Activated T-helper 2 cell treated with anti-CD3 and anti-CD28 coated beads, Interferon-gamma antibody, Interleukin-2, Interleukin-4, amounts not matched to agents 10 μg/mL and 5 μg/mL and 100 μg/mL, durations not matched to agents 14 hours and 24 hours and 36 hours (primary cell): ENCODE measurements at regions not wholly inside any gene's neighbourhood (a gene's known extent, or its start where the extent isn't known, plus 50 kb on each side); places are given as distances from the start of the nearest gene placed in this dataset.

ENCODE experiments used
- DNase-seq: peaks from one replicate; pipeline ENCODE4 v3.0.0; 2021; ENCODE audit warnings: low spot score
- H3K27ac Mint-ChIP-seq: one replicate; pipeline ENCODE4 v1.8.0; 2021; ENCODE audit warnings: mixed read lengths
- H3K27me3 Mint-ChIP-seq: one replicate; pipeline ENCODE4 v1.8.0; 2021; ENCODE audit warnings: low read depth, mixed read lengths
- H3K36me3 Mint-ChIP-seq: one replicate; pipeline ENCODE4 v1.8.0; 2021; ENCODE audit warnings: low read depth, mixed read lengths
- H3K4me1 Mint-ChIP-seq: one replicate; pipeline ENCODE4 v1.8.0; 2021; ENCODE audit warnings: low read depth, mixed read lengths
- H3K4me3 Mint-ChIP-seq: one replicate; pipeline ENCODE4 v1.8.0; 2021; ENCODE audit warnings: low read depth, mild to moderate bottlenecking, moderate library complexity, mixed read lengths
- H3K9me3 Mint-ChIP-seq: one replicate; pipeline ENCODE4 v1.8.0; 2021; ENCODE audit warnings: mixed read lengths
- intact Hi-C: fragments of 100-400 bp; cut with micrococcal nuclease; formaldehyde crosslinking; loops from one replicate; pipeline ENCODE4 v1.15.1; 2023

DNA sequence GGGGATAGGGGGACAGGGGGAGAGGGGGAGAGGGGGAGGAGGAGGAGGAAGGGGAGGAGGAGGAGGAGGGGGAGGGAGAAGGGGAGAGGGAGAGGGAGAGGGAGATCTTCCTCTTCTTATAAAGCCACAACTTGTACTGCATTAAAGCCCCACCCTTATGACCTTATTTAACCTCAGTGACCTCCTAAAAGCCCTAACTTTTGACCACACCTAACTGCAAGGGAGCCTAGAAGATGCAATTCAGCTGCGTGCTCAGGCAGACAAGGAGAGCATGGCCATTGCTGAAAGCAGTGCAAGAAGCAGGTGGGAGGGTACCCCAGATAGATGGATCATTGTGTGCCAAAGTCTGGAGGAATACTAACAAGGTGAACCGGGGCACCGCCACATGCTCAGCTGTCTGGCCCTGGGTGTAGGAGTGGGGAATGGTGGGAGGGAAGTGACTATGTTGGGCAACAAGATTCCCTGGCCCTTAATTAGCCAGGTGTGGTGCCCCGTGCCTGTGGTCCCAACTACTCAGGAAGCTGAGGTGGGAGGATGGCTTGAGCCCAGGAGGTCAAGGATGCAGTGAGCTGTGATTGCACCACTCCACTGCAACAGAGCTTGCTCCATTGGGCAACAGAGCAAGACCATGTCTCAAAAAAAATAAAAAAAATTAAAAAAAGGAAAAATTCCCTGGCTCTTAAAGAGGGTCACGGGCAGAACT lies 125.4 kb upstream of the BOD1 start:
- no peak for DNase-seq
- H3K4me1 Mint-ChIP-seq: no peaks in the 10 kb centered on the region
- no peaks in the 10 kb centered on the region for H3K27me3 Mint-ChIP-seq
- no peaks in the 10 kb centered on the region for H3K9me3 Mint-ChIP-seq
- no peaks in the 10 kb centered on the region for H3K36me3 Mint-ChIP-seq
- intact Hi-C loops: no loop called here
- no peak overlapping the region for H3K27ac Mint-ChIP-seq
- H3K4me3 Mint-ChIP-seq: no peak overlapping the region

DNA sequence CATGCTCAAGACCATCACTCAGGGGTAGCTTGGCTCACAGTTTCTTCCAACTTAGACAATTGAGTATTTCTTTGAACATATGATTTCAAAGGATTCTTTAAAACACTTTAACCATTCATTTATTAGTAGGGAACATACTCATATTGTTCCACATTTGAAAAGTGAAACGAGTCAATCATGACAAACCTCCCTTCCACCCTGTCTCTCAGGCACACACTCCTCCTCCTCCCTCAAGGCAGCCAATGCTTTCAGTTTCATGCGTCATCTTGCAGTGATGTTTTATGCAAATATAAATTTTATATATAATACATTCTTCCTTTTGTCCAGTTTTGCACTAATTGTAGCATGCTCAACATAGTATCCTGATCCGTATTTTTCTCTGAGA lies 126.0 kb upstream of the BOD1 start:
- Mint-ChIP-seq H3K27ac (no peak overlapping the region), H3K36me3 (no peaks in the 10 kb centered on the region), H3K9me3 (no peaks in the 10 kb centered on the region), H3K27me3 (no peaks in the 10 kb centered on the region), H3K4me3 (no peak overlapping the region), H3K4me1 (no peaks in the 10 kb centered on the region)
- intact Hi-C loops: no loop called here
- DNase-seq: no peak

DNA sequence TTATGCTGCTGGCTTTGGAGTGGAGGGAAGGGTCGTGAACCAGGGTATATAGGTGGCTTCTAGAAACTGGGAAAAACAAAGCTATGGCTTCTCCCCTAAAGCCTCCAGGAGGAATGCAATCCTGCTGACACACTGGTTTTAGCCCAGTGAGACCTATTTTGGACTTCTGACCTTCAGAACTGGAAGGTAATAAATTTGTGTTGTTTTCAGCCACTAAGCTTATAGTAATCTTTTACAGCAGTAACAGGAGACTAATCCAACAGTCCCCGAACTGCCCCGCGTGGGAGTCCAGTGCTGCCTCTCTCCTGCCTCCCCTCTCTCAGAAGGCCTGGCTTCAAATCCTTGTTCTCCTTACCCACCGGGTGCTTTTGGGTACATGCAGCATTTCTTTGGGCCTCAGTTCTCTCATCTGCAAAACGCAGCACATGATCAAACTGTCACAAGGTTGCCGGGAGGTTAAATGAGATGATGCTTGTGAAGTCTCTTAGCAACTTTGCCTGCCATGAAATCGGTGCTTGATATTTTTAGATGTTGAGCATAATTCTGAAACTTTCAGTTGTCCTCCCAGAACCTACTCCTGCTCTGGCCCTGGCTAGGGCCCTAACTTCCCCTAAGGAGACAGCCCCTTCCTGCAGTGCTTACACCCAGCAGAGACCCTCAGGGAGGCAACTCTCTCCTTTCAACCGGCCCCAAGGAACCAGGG lies 127.3 kb upstream of the BOD1 start:
- intact Hi-C loops: no loop called here
- no peak overlapping the region for H3K27ac Mint-ChIP-seq
- H3K36me3 Mint-ChIP-seq: no peaks in the 10 kb centered on the region
- H3K4me3 Mint-ChIP-seq: no peak overlapping the region
- H3K4me1 Mint-ChIP-seq: no peaks in the 10 kb centered on the region
- no peak for DNase-seq
- H3K27me3 Mint-ChIP-seq: no peaks in the 10 kb centered on the region
- H3K9me3 Mint-ChIP-seq: no peaks in the 10 kb centered on the region

DNA sequence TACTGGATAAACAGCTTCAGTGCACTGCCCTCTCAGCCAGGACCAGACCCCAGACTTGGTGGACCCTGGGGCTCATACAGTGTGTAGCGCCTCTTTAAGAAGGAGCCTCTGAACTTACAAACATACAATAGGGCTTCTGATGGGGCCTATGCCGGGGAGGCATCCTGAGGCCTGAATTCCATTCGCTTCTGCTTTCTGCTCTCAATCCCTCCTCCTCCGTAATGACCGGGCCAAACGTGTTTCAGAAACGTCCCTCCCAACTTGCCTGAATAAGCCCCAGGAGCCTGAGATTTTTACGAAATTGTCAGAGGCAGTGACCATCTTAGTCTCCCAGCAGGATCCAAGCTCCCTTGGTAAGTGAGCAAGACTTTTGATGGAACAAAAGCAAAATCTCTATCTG lies 128.1 kb upstream of the BOD1 start:
- H3K4me1 Mint-ChIP-seq: no peaks in the 10 kb centered on the region
- H3K27ac Mint-ChIP-seq: no peak overlapping the region
- H3K9me3 Mint-ChIP-seq: no peaks in the 10 kb centered on the region
- no peak overlapping the region for H3K4me3 Mint-ChIP-seq
- no peaks in the 10 kb centered on the region for H3K27me3 Mint-ChIP-seq
- no peak for DNase-seq
- intact Hi-C loops: no loop called here
- H3K36me3 Mint-ChIP-seq: no peaks in the 10 kb centered on the region

DNA sequence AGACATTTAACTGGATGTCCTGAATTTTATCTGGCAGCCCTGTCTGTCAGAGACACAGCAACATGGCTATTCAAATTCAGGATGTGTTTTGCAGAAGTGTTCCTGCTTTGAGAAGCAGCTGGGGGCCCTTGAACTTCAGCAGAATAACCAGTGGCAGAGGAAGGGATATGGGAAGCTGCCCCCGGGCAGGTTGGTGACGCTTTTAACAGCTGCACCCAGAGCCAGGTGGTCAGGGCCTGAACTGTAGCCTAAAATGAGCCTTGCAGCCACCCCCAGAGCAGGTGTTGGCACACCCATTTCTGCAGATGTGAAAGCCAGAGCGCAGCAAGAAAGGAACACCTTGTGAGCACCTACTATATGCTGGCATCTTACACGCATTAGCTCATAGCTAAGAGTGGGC lies 128.7 kb upstream of the BOD1 start:
- Mint-ChIP-seq H3K4me3 (no peak overlapping the region), H3K27me3 (no peaks in the 10 kb centered on the region), H3K4me1 (no peaks in the 10 kb centered on the region), H3K36me3 (no peaks in the 10 kb centered on the region), H3K9me3 (no peaks in the 10 kb centered on the region), H3K27ac (no peak overlapping the region)
- intact Hi-C loops: no loop called here
- no peak for DNase-seq

DNA sequence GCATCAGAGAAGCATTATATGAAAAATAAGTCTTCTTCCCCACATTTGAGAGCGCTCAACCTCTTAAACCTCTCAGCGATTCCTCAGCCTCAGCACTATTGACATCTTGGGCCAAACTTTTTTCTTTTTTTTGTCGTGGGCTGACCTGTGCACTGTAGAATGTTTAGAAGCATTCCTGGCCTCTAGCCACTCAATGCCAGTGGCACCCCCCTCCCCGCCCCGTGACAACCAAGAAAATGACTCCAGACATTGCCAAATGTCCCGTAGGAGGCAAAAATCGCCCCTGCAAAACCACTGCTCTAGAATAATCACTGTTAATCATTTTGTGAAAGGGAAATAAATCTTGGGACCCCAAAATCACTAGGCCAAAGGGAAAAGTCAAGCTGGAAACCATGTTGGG lies 129.1 kb upstream of the BOD1 start:
- no peaks in the 10 kb centered on the region for H3K27me3 Mint-ChIP-seq
- no peaks in the 10 kb centered on the region for H3K36me3 Mint-ChIP-seq
- H3K4me3 Mint-ChIP-seq: no peak overlapping the region
- no peaks in the 10 kb centered on the region for H3K4me1 Mint-ChIP-seq
- intact Hi-C loops: no loop called here
- no peaks in the 10 kb centered on the region for H3K9me3 Mint-ChIP-seq
- DNase-seq: no peak
- H3K27ac Mint-ChIP-seq: no peak overlapping the region

DNA sequence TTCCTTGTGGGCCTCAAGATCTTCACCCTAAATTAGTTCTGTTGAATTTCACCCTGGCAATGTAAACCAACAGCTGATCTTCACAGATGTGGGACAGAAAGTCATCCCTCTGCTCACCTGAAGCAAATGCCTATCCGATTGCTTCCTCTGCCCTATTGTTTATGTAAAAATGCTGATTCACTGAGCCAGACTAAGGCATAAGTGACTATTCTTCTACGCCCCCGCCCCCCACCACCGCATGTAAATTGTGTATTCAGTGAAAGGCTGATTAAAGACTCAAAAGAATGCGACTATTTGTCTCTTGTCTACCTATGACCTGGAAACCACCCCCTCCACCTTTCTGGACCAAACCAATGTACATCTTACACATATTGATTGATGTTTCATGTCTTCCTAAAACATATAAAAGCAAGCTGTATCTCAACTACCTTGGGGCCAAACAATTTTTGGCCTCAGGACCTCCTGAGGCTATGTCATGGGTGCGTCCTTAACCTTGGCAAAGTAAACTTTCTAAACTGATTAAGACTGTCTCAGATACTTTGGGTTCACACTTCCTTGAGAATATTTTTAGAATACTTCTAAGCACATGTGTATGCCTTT lies 129.7 kb upstream of the BOD1 start:
- no peaks in the 10 kb centered on the region for H3K9me3 Mint-ChIP-seq
- intact Hi-C loops: no loop called here
- H3K27ac Mint-ChIP-seq: no peak overlapping the region
- H3K36me3 Mint-ChIP-seq: no peaks in the 10 kb centered on the region
- H3K4me1 Mint-ChIP-seq: no peaks in the 10 kb centered on the region
- no peak overlapping the region for H3K4me3 Mint-ChIP-seq
- no peaks in the 10 kb centered on the region for H3K27me3 Mint-ChIP-seq
- no peak for DNase-seq

DNA sequence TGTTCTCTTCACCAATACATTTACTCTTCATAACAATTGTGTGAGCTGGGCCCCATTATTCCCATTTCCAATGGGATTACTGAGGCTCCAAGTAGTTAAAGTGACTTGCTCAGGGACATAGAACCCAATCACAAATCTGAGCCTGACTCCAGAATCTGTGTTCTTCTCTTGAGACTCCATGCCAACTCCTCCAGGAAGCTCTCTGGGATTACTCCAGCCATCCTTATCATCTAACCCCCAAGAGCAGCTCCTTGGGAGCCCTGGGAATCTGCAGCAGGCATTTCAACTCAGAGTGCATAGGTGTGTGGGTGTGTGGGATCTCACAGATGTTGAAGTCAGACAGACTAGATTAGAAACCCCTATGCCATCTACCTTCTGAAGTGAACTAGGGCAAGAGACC lies 131.4 kb upstream of the BOD1 start:
- Mint-ChIP-seq H3K9me3 (no peaks in the 10 kb centered on the region), H3K27me3 (no peaks in the 10 kb centered on the region), H3K4me3 (no peak overlapping the region), H3K36me3 (no peaks in the 10 kb centered on the region), H3K4me1 (no peaks in the 10 kb centered on the region), H3K27ac (no peak overlapping the region)
- intact Hi-C loops: no loop called here
- DNase-seq: no peak

DNA sequence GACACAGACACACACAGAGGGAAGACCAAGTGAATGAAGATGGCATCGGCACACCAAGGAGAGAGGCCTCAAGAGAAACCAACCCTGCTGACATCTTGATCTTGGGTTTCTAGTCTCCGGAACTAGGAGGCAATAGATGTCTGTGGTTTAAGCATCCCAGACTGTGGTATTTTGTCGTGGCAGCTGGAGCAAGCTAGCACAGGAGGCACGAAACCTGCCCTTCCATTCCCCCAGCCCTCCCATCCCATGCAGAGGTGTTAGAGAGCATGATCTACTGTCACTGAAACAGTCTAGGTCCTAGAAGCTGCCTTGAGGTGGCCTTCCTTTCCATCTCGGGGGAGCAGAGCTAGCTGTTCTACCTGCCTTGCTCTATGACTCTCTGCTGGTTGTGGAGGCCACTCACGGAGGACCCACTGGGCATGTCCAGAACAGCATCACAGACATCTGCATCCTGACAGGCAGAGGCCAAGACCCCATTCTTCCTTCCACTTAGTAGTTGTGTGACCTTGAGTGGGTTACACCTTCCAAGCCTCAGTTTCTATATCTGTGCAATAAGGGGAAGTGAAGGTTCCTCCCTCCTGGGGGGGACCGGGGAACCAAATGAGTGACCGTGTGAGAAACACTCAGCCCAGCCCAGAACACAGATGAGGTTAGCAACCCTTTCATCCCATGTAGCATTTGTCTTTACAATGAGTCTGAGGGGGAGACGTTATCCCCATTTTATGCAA lies 134.3 kb upstream of the BOD1 start:
- intact Hi-C loops: no loop called here
- Mint-ChIP-seq H3K4me1 (no peaks in the 10 kb centered on the region), H3K27me3 (peaks cover 1% of the 10 kb centered on the region), H3K36me3 (no peaks in the 10 kb centered on the region), H3K9me3 (no peaks in the 10 kb centered on the region), H3K27ac (no peak overlapping the region), H3K4me3 (no peak overlapping the region)
- DNase-seq: no peak

DNA sequence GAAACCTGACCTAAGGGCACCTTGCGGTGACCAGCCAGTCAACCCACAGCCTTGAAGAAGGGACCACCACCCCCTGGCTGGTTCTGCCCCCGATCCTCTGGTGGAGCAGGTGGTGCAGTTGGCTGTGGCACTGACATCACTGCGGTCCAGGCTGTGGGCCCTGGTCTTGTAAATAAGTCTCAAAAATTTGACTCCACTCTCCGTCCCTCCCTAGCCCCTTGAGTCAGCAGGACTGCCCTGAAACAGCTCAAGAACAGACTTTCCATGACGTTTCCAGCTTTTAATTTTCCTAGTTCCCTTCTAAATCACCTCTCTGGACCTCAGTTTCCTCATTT lies 134.8 kb upstream of the BOD1 start:
- H3K27ac Mint-ChIP-seq: no peak overlapping the region
- H3K36me3 Mint-ChIP-seq: no peaks in the 10 kb centered on the region
- intact Hi-C loops: no loop called here
- H3K4me3 Mint-ChIP-seq: no peak overlapping the region
- no peaks in the 10 kb centered on the region for H3K4me1 Mint-ChIP-seq
- no peak for DNase-seq
- no peaks in the 10 kb centered on the region for H3K9me3 Mint-ChIP-seq
- peaks cover 1% of the 10 kb centered on the region for H3K27me3 Mint-ChIP-seq

DNA sequence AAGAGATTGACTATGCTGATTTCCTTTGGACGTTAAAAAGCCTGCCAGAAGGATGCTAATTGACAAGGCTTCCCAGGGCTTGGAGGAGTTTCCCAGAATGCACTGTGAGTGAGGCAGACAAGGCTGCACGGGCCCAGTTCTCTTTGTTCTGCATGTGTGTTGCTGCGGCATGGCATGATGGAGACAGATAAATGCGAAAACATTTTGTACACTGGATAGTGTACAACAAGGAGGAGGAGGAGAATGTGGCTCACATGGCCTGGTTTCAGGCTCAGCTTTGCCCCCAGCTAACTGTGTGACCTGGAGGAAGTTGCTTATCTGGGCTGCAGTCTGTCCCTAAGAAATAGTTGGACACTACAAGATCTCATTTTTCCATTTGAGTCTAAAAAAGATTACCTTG lies 135.5 kb upstream of the CPEB4 start:
- H3K27me3 Mint-ChIP-seq: peaks cover 1% of the 10 kb centered on the region
- no peak for DNase-seq
- no peak overlapping the region for H3K4me3 Mint-ChIP-seq
- no peaks in the 10 kb centered on the region for H3K9me3 Mint-ChIP-seq
- H3K27ac Mint-ChIP-seq: no peak overlapping the region
- intact Hi-C loops: no loop called here
- no peaks in the 10 kb centered on the region for H3K4me1 Mint-ChIP-seq
- no peaks in the 10 kb centered on the region for H3K36me3 Mint-ChIP-seq

DNA sequence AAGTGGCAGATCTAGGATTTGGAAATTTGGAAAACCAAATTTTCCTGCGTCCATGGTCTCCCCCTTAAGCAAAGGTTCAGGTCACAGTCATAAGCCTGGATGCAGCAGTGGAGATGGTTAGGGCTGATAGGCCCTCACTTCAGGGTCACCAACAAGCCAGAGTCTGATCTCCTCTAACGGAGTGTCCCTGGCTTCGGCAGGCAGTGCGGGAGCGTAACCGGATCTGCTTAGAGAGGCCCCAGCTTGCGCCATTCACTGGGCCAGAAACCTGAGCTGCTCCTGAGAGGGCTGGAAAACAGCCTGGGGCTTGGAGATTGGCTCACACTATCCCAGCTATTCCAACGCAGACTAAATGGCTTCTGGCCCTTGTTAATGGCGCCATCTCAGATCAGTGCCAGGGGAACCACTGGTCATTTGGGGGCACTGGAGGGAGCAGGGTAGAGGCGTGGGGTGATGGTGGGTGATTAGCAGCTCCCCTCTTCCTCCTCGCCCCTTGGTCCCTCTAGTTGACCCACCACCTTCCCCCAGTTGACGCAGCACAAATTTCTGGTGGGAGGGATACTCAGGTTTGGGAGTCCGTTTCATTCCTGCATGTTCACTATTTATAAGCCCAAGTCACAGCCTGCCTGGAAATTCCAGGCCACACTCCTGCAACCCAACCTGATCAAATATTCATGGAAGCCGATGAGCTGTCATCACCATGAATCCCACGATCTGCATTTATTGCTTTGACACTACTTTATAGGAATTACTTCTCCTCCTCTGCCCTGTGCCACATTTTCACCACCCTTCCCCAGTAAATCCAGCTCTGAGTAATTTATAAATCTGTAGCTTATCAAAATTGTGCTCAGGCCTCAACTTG lies 134.6 kb upstream of the CPEB4 start:
- H3K9me3 Mint-ChIP-seq: no peaks in the 10 kb centered on the region
- intact Hi-C loops: no loop called here
- H3K27ac Mint-ChIP-seq: no peak overlapping the region
- no peaks in the 10 kb centered on the region for H3K4me1 Mint-ChIP-seq
- H3K4me3 Mint-ChIP-seq: no peak overlapping the region
- H3K27me3 Mint-ChIP-seq: peaks cover 1% of the 10 kb centered on the region
- no peak for DNase-seq
- no peaks in the 10 kb centered on the region for H3K36me3 Mint-ChIP-seq
